Liver (tissue), 8 donors: ENCODE measurements at regions not wholly inside any gene's neighbourhood (a gene's known extent, or its start where the extent isn't known, plus 50 kb on each side); places are given as distances from the start of the nearest gene placed in this dataset.

Experiments used
- DNase-seq: peaks from one replicate; pipeline ENCODE4 v3.0.0-alpha.2; 2017; ENCODE audit warnings: low spot score
- H3K27ac ChIP-seq, 2 donors: one replicate each; pipeline ENCODE4 v1.7.0; 2013; ENCODE audit warnings: inconsistent platforms in 2 of 2, low read length in 2 of 2, control low read depth in 1 of 2, low read depth in 1 of 2, mild to moderate bottlenecking in 1 of 2
- H3K27me3 ChIP-seq, 4 donors: one replicate each; pipeline versions ENCODE4 v1.6.1 to v1.7.0; 2013; ENCODE audit warnings: low read length in 3 of 4, inconsistent platforms in 1 of 4, mild to moderate bottlenecking in 1 of 4, moderate library complexity in 1 of 4; ENCODE audit not compliant: control insufficient read depth in 4 of 4, insufficient read depth in 4 of 4
- H3K36me3 ChIP-seq, 4 donors: one replicate each; pipeline versions ENCODE4 v1.6.1 to v1.7.0; 2013; ENCODE audit warnings: low read length in 3 of 4, mild to moderate bottlenecking in 3 of 4, low read depth in 1 of 4, moderate library complexity in 1 of 4; ENCODE audit not compliant: control insufficient read depth in 4 of 4, insufficient read depth in 3 of 4
- H3K4me1 ChIP-seq, 4 donors: one replicate each; pipeline versions ENCODE4 v1.6.1 to v1.7.0; 2013; ENCODE audit warnings: low read length in 3 of 4, mild to moderate bottlenecking in 3 of 4, moderate library complexity in 1 of 4; ENCODE audit not compliant: control insufficient read depth in 4 of 4, insufficient read depth in 4 of 4
- H3K4me3 ChIP-seq, 3 donors: one replicate each; pipeline versions ENCODE4 v1.6.1 to v1.7.0; 2013; ENCODE audit warnings: low read length in 3 of 3, control low read depth in 1 of 3, low read depth in 1 of 3, mild to moderate bottlenecking in 1 of 3
- H3K9ac ChIP-seq, 2 donors: one replicate each; pipeline ENCODE4 v1.7.0; 2013; ENCODE audit warnings: low read length in 2 of 2, mild to moderate bottlenecking in 2 of 2, moderate library complexity in 2 of 2, control low read depth in 1 of 2, low read depth in 1 of 2
- H3K9me3 ChIP-seq, 4 donors: one replicate each; pipeline versions ENCODE4 v1.6.1 to v1.7.0; 2013; ENCODE audit warnings: low read length in 3 of 4; ENCODE audit not compliant: control insufficient read depth in 4 of 4
- ATF3 ChIP-seq: IDR thresholded peaks from 2 replicates; pipeline ENCODE4 v1.6.1; 2016; ENCODE audit warnings: antibody characterized with exemption
- CTCF ChIP-seq: fragments of 150-350 bp; IDR thresholded peaks from 2 replicates; pipeline ENCODE4 v1.5.1; 2017; ENCODE audit warnings: improper control_type of control experiment, low read depth, low read length; ENCODE audit not compliant: missing input control
- EGR1 ChIP-seq, 2 donors: IDR thresholded peaks; 2 replicates each; pipeline ENCODE4 v1.6.1; 2016 to 2018; ENCODE audit warnings: antibody characterized with exemption in 2 of 2, low read depth in 2 of 2
- FOXA1 ChIP-seq: IDR thresholded peaks from 2 replicates; pipeline ENCODE4 v1.6.1; 2016; ENCODE audit warnings: antibody characterized with exemption
- FOXA2 ChIP-seq: IDR thresholded peaks from 2 replicates; pipeline ENCODE4 v1.6.1; 2016; ENCODE audit warnings: antibody characterized with exemption
- GABPA ChIP-seq, 2 donors: IDR thresholded peaks in 1 of 2; conservative IDR thresholded peaks in 1 of 2; 2 replicates each; pipeline ENCODE4 v1.6.1; 2016; ENCODE audit warnings: antibody characterized with exemption in 2 of 2, mild to moderate bottlenecking in 1 of 2, moderate library complexity in 1 of 2
- HNF4A ChIP-seq, 2 donors: conservative IDR thresholded peaks; 2 replicates each; pipeline ENCODE4 v1.6.1; 2016; ENCODE audit warnings: antibody characterized with exemption in 2 of 2, mild to moderate bottlenecking in 2 of 2
- HNF4G ChIP-seq: IDR thresholded peaks from 2 replicates; pipeline ENCODE4 v1.6.1; 2016; ENCODE audit warnings: antibody characterized with exemption
- JUND ChIP-seq, 2 donors: IDR thresholded peaks; 2 replicates each; pipeline ENCODE4 v1.6.1; 2016; ENCODE audit warnings: antibody characterized with exemption in 2 of 2
- MAX ChIP-seq: IDR thresholded peaks from 2 replicates; pipeline ENCODE4 v1.6.1; 2016; ENCODE audit warnings: antibody characterized with exemption
- NR2F2 ChIP-seq: IDR thresholded peaks from 2 replicates; pipeline ENCODE4 v1.6.1; 2016; ENCODE audit warnings: antibody characterized with exemption
- RAD21 ChIP-seq, 2 donors: IDR thresholded peaks; 2 replicates each; pipeline ENCODE4 v1.6.1; 2016; ENCODE audit warnings: antibody characterized with exemption in 2 of 2, mild to moderate bottlenecking in 2 of 2
- RXRA ChIP-seq, 2 donors: IDR thresholded peaks; 2 replicates each; pipeline ENCODE4 v1.6.1; 2017 to 2018; ENCODE audit warnings: antibody characterized with exemption in 2 of 2, mild to moderate bottlenecking in 1 of 2
- SP1 ChIP-seq: IDR thresholded peaks from 2 replicates; pipeline ENCODE4 v1.6.1; 2018; ENCODE audit warnings: antibody characterized with exemption, mild to moderate bottlenecking
- YY1 ChIP-seq: IDR thresholded peaks from 2 replicates; pipeline ENCODE4 v1.6.1; 2016; ENCODE audit warnings: antibody characterized with exemption, mild to moderate bottlenecking
- ZBTB33 ChIP-seq: IDR thresholded peaks from 2 replicates; pipeline ENCODE4 v1.6.1; 2016; ENCODE audit warnings: antibody characterized with exemption
- WGBS: extraction: QIAGEN DNeasy Blood & Tissue Kit; methylation state at CpG from one replicate; pipeline ENCODE4 v1.1.7; 2013; 5-methylcytosine and 5-hydroxymethylcytosine counted together
- donor health status: healthy.
- donor health status: healthy.
- donor health status: healthy.
- donor health status: healthy.
- donor health status: healthy.

GRCh38 chr5:2848619-2849018, 97.1 kb upstream of the IRX2 start:
- no peaks in the 10 kb centered on the region for H3K9me3 ChIP-seq
- H3K4me1 ChIP-seq = no peaks in the 10 kb centered on the region
- no peak overlapping the region for H3K27ac ChIP-seq
- no peak for TF ChIP-seq NR2F2
- no peak for TF ChIP-seq EGR1 (IDR thresholded peaks at IDR 0.05; ENCODE audit: low read depth in 2 of 2)
- TF ChIP-seq YY1 = no peak
- no peak for TF ChIP-seq SP1
- TF ChIP-seq ATF3 = no peak
- no peak for TF ChIP-seq RXRA (IDR thresholded peaks at IDR 0.05)
- no peak for TF ChIP-seq RAD21 (IDR thresholded peaks at IDR 0.05)
- no peak for TF ChIP-seq HNF4G
- no peak for TF ChIP-seq ZBTB33
- peaks cover 0 to 3% (median 1%) of the 10 kb centered on the region in 4 donors for H3K27me3 ChIP-seq
- no peak overlapping the region for H3K9ac ChIP-seq
- 51% methylated on average over 11 of the region's 11 CpGs for WGBS
- no peak overlapping the region for H3K4me3 ChIP-seq
- DNase-seq = no peak
- no peaks in the 10 kb centered on the region for H3K36me3 ChIP-seq

- no peak overlapping the region for H3K4me3 ChIP-seq
- peaks cover 0 to 3% (median 1%) of the 10 kb centered on the region in 4 donors for H3K27me3 ChIP-seq
- no peaks in the 10 kb centered on the region for H3K36me3 ChIP-seq
- 83% methylated on average over 11 of the region's 11 CpGs for WGBS
- H3K9ac ChIP-seq = no peak overlapping the region
- no peaks in the 10 kb centered on the region for H3K9me3 ChIP-seq
- no peaks in the 10 kb centered on the region for H3K4me1 ChIP-seq
- no peak for TF ChIP-seq ZBTB33
- no peak for TF ChIP-seq RAD21 (IDR thresholded peaks at IDR 0.05)
- no peak for TF ChIP-seq CTCF
- TF ChIP-seq HNF4A (conservative IDR thresholded peaks at IDR 0.05) = no peak
- TF ChIP-seq NR2F2 = no peak
- TF ChIP-seq FOXA1 = no peak
- no peak for TF ChIP-seq MAX
- no peak for TF ChIP-seq JUND (IDR thresholded peaks at IDR 0.05)
- TF ChIP-seq FOXA2 = no peak
- TF ChIP-seq EGR1 (IDR thresholded peaks at IDR 0.05; ENCODE audit: low read depth in 2 of 2) = no peak
- no peak for TF ChIP-seq GABPA (IDR thresholded peaks at IDR 0.05 in 1 of 2, conservative IDR thresholded peaks at IDR 0.05 in 1 of 2)
- DNase-seq = no peak
- H3K27ac ChIP-seq = no peak overlapping the region
These were observed 96.1 kb upstream of the IRX2 start for GRCh38 chr5:2847608-2848007.
